K562 (cell line): ENCODE measurements at regions not wholly inside any gene's neighbourhood (a gene's known extent, or its start where the extent isn't known, plus 50 kb on each side); places are given as distances from the start of the nearest gene placed in this dataset.

ENCODE experiments used
- ATAC-seq: fragments of 200-7000 bp; cut with Tn5 transposase; 3 replicates; pipeline ENCODE4 v1.9.1; 2020; ENCODE audit warnings: moderate library complexity
- BruUV-seq: library from RNA; stranded (reverse); fragments of 400-500 nt; replicated peaks from 2 replicates; lab custom pipeline; 2021; lab: Mats Ljungman, UMichigan
- CTCF ChIA-PET: fragments of 300-600 bp; formaldehyde crosslinking; extraction: SDS; loops from one replicate; lab custom pipeline; 2021; ENCODE audit warnings: low intra/inter-chr PET ratio; lab: Yijun Ruan, JAX
- POLR2A ChIA-PET: fragments of 300-600, 350-650 bp; sonication (Branson Sonifier 250); formaldehyde crosslinking; extraction: SDS; loops from one replicate; lab custom pipeline; 2021; ENCODE audit warnings: antibody characterized with exemption, inconsistent platforms; lab: Yijun Ruan, JAX
- DNase-seq, 4 experiments: peaks; one replicate each; pipeline versions ENCODE4 v3.0.0 to v3.0.0-alpha.2; 2011 to 2018; ENCODE audit warnings: low spot score in 3 of 4, mixed read lengths in 3 of 4; ENCODE audit errors: extremely low read depth in 1 of 4
- FAIRE-seq: peaks from 2 replicates; lab custom pipeline; 2011; peaks lifted over from hg19 to GRCh38; lab: Jason Lieb, UNC
- H2AFZ ChIP-seq: 2 replicates; pipeline ENCODE4 v1.6.0; 2011; ENCODE audit warnings: low read depth, low read length, control low read depth, inconsistent platforms
- H3K27ac ChIP-seq: fragments of 200-600 bp; 3 replicates; pipeline ENCODE4 v1.8.0; 2011; ENCODE audit warnings: low read depth, mild to moderate bottlenecking, control low read depth, inconsistent platforms, low read length, moderate library complexity, mixed read lengths; ENCODE audit errors: extremely low read depth
- H3K27me3 ChIP-seq, 2 experiments: fragments of 300-600 bp in 1 of 2; 2 replicates in 1 of 2; 3 replicates in 1 of 2; pipeline versions ENCODE4 v1.6.0 to v1.8.0; 2011; ENCODE audit warnings: inconsistent platforms in 2 of 2, low read length in 2 of 2, mild to moderate bottlenecking in 1 of 2, mixed read lengths in 1 of 2, moderate library complexity in 1 of 2; ENCODE audit not compliant: control insufficient read depth in 2 of 2, insufficient read depth in 2 of 2
- H3K36me3 ChIP-seq: fragments of 300-600 bp; 3 replicates; pipeline ENCODE4 v1.8.0; 2011; ENCODE audit warnings: mild to moderate bottlenecking, low read length, inconsistent platforms; ENCODE audit not compliant: control insufficient read depth, insufficient read depth
- H3K4me1 ChIP-seq, 2 experiments: fragments of 200-600 bp in 1 of 2; replicated peaks in 1 of 2; 2 replicates in 1 of 2; 3 replicates in 1 of 2; pipeline versions ENCODE4 v1.5.1 to v1.8.0; 2011; ENCODE audit warnings: inconsistent platforms in 2 of 2, low read length in 2 of 2, mild to moderate bottlenecking in 1 of 2, mixed read lengths in 1 of 2, moderate library complexity in 1 of 2; ENCODE audit not compliant: control insufficient read depth in 2 of 2, insufficient read depth in 2 of 2
- H3K4me2 ChIP-seq: 2 replicates; pipeline ENCODE4 v1.6.1; 2011; ENCODE audit warnings: low read length, control low read depth, inconsistent platforms, mixed read lengths; ENCODE audit not compliant: insufficient read depth
- H3K4me3 ChIP-seq: fragments of 200-600 bp; sonication (generic), shearing (Covaris generic); 2 replicates; pipeline ENCODE4 v1.5.1; 2016; ENCODE audit warnings: control low read depth, inconsistent platforms
- H3K79me2 ChIP-seq: fragments of 200-600 bp; 3 replicates; pipeline ENCODE4 v1.8.0; 2011; ENCODE audit warnings: low read length, inconsistent platforms; ENCODE audit not compliant: control insufficient read depth, insufficient read depth
- H3K9ac ChIP-seq, 2 experiments: 2 replicates each; pipeline versions ENCODE4 v1.6.0 to v1.6.1; 2011; ENCODE audit warnings: low read depth in 2 of 2, low read length in 2 of 2, control low read depth in 1 of 2, inconsistent platforms in 1 of 2, mild to moderate bottlenecking in 1 of 2, mixed read lengths in 1 of 2; ENCODE audit not compliant: insufficient read depth in 1 of 2
- H3K9me1 ChIP-seq: one replicate; pipeline ENCODE4 v1.6.0; 2011; ENCODE audit warnings: inconsistent platforms, mild to moderate bottlenecking, low read length, moderate library complexity; ENCODE audit not compliant: control insufficient read depth, insufficient read depth
- H3K9me3 ChIP-seq: replicated peaks from 2 replicates; pipeline ENCODE4 v1.5.1; 2011; ENCODE audit warnings: low read depth, low read length, inconsistent platforms; ENCODE audit not compliant: control insufficient read depth, insufficient read depth
- H4K20me1 ChIP-seq: replicated peaks from 2 replicates; pipeline ENCODE4 v1.6.1; 2011; ENCODE audit warnings: low read length, inconsistent platforms, mixed read lengths; ENCODE audit not compliant: control insufficient read depth, insufficient read depth
- ARID4B ChIP-seq: sonication (generic); formaldehyde crosslinking; IDR thresholded peaks from 2 replicates; pipeline ENCODE4 v1.8.0; 2022; ENCODE audit warnings: mild to moderate bottlenecking, missing genetic modification reagents
- CBX2 ChIP-seq: fragments of 200-600 bp; sonication (generic); IDR thresholded peaks from one replicate; pipeline ENCODE4 v1.6.1; 2012; ENCODE audit warnings: mild to moderate bottlenecking, low read length, inconsistent platforms; ENCODE audit not compliant: insufficient read depth, poor library complexity, severe bottlenecking
- CBX8 ChIP-seq: fragments of 200-600 bp; sonication (generic); IDR thresholded peaks from 2 replicates; pipeline ENCODE4 v1.6.1; 2012; ENCODE audit warnings: borderline replicate concordance, mixed run types, low read depth, mild to moderate bottlenecking, moderate library complexity, mixed read lengths, low read length, control low read depth, inconsistent platforms; ENCODE audit not compliant: poor library complexity, severe bottlenecking; ENCODE audit errors: extremely low read depth
- EZH2 ChIP-seq: IDR thresholded peaks from 2 replicates; pipeline ENCODE4 v1.6.1; 2012; ENCODE audit warnings: low read depth, mild to moderate bottlenecking, inconsistent platforms, low read length, borderline replicate concordance
- L3MBTL2 ChIP-seq: fragments of 450-650 bp; IDR thresholded peaks from 2 replicates; pipeline ENCODE4 v1.6.1; 2016; ENCODE audit warnings: mild to moderate bottlenecking, moderate library complexity
- MLLT1 ChIP-seq, 2 experiments: fragments of 450-650 bp; IDR thresholded peaks; 2 replicates each; pipeline ENCODE4 v1.6.1; 2016
- NFE2 ChIP-seq: IDR thresholded peaks from 2 replicates; pipeline ENCODE4 v1.6.1; 2014; ENCODE audit warnings: antibody characterized with exemption, low read depth
- TSHZ1 ChIP-seq: fragments of 250-450 bp; sonication (Bioruptor Pico); IDR thresholded peaks from 2 replicates; pipeline ENCODE4 v1.4.0; 2020; ENCODE audit warnings: mild to moderate bottlenecking, moderate library complexity
- WGBS: fragments of 100-300 bp; shearing (Covaris generic); methylation state at CpG from one replicate; pipeline ENCODE4 v1.1.6; 2016; ENCODE audit warnings: low coverage, mixed read lengths; ENCODE audit not compliant: insufficient coverage; ENCODE audit errors: missing lambda C conversion rate; 5-methylcytosine and 5-hydroxymethylcytosine counted together
- in situ Hi-C: fragments of 300-500 bp; cut with MboI; formaldehyde crosslinking; loops from 4 replicates; pipeline ENCODE4 v1.15.0; 2018; ENCODE audit warnings: inconsistent platforms, mixed read lengths
- intact Hi-C: fragments of 100-400 bp; cut with micrococcal nuclease; formaldehyde crosslinking; loops from 2 replicates; pipeline ENCODE4 v1.14.2; 2022

GRCh38 chr7:101754424-101755159, 62.8 kb upstream of the CUX1 start (continued):
- TF ChIP-seq TSHZ1 (no peak), L3MBTL2 (0 out of 2 replicates have a peak, but pooled peaks have one; percentile 26), EZH2 (peak; percentile 76; the same call in 1 of the 2 replicates), NFE2 (no peak), MLLT1 (IDR thresholded peaks at IDR 0.05) (peak in 1 of 2 experiments; percentile 51; a peak in 2 of 4 replicates)

GRCh38 chr7:101757879-101758278, 59.5 kb upstream of the CUX1 start:
- peaks cover 3% of the 10 kb centered on the region for H3K9me1 ChIP-seq
- POLR2A ChIA-PET = interaction anchor here (0.6 kb wide), 1 partner anchor 14 kb away, joined by 3 read pairs; no protein-coding TSS in a partner anchor
- H3K36me3 ChIP-seq = no peaks in the 10 kb centered on the region
- FAIRE-seq (no peak), ATAC-seq (no peak)
- CTCF ChIA-PET = no interaction called here
- no peaks in the 10 kb centered on the region for H3K9me3 ChIP-seq
- no TSS peak for BruUV-seq
- TF ChIP-seq ARID4B (CRISPR knock-in tag) = no peak
- peak; percentile 57 for TF ChIP-seq CBX2
- TF ChIP-seq CBX8 = peak; percentile 51
- TF ChIP-seq, all 486 proteins: peak for 2
- intact Hi-C loops (no loop called here), in situ Hi-C loops (no loop called here)
- H3K9ac ChIP-seq = no peak overlapping the region
- peaks cover 34 to 71% of the 10 kb centered on the region in 2 experiments for H3K27me3 ChIP-seq
- no peak overlapping the region for H2AFZ ChIP-seq
- no peaks in the 10 kb centered on the region for H3K4me1 ChIP-seq
- no peak for DNase-seq
- no peaks in the 10 kb centered on the region for H3K79me2 ChIP-seq
- H4K20me1 ChIP-seq = no peaks in the 10 kb centered on the region
- WGBS = 27% methylated on average over 7 of the region's 7 CpGs
- no peak overlapping the region for H3K4me2 ChIP-seq
- no peak overlapping the region for H3K4me3 ChIP-seq
- H3K27ac ChIP-seq = no peak overlapping the region
